ENCODE measurements at regions not wholly inside any gene's neighbourhood (a gene's known extent, or its start where the extent isn't known, plus 50 kb on each side); places are given as distances from the start of the nearest gene placed in this dataset.

GRCh38 chr3:95341314-95341713, 1278.5 kb downstream of the NSUN3 start:
- TF ChIP-seq EZH2 (IDR thresholded peaks at IDR 0.05): no peak
- TF ChIP-seq POLR2AphosphoS5 (IDR thresholded peaks at IDR 0.05; ENCODE audit: borderline replicate concordance, low read depth, low read length): no peak

All from SK-N-MC (cell line).